ENCODE measurements at regions not wholly inside any gene's neighbourhood (a gene's known extent, or its start where the extent isn't known, plus 50 kb on each side); places are given as distances from the start of the nearest gene placed in this dataset.

GRCh38 chr5:166367391-166367790, 1924.1 kb upstream of the WWC1 start:
- DNase-seq = no peak

- no peak for DNase-seq
Measured at GRCh38 chr5:166369346-166369745, 1922.1 kb upstream of the WWC1 start.

GRCh38 chr5:166369807-166370206, 1921.6 kb upstream of the WWC1 start:
- DNase-seq = peak; percentile 30 to 78

GRCh38 chr5:166370928-166371690, 1920.3 kb upstream of the WWC1 start:
- DNase-seq = peak in 1 of 2 experiments; percentile 5

GRCh38 chr5:166373817-166374216, 1917.6 kb upstream of the WWC1 start:
- no peak for DNase-seq

GRCh38 chr5:166377756-166378155, 1913.7 kb upstream of the WWC1 start:
- DNase-seq = no peak

GRCh38 chr5:166379517-166379916, 1911.9 kb upstream of the WWC1 start:
- DNase-seq = no peak

- no peak for DNase-seq
Measured at GRCh38 chr5:166382031-166382430, 1909.4 kb upstream of the WWC1 start.

GRCh38 chr5:166398131-166398530, 1893.3 kb upstream of the WWC1 start:
- no peak for DNase-seq

- peak in 1 of 2 experiments; percentile 41 for DNase-seq
Measured at GRCh38 chr5:166399781-166400180, 1891.7 kb upstream of the WWC1 start.

GRCh38 chr5:166401391-166401790, 1890.1 kb upstream of the WWC1 start:
- no peak for DNase-seq

GRCh38 chr5:166412191-166412590, 1879.3 kb upstream of the WWC1 start:
- no peak for DNase-seq

- no peak for DNase-seq
Measured at GRCh38 chr5:166427211-166427610, 1864.2 kb upstream of the WWC1 start.

GRCh38 chr5:166428264-166428803, 1863.1 kb upstream of the WWC1 start:
- no peak for DNase-seq

GRCh38 chr5:166430491-166431319, 1860.7 kb upstream of the WWC1 start:
- no peak for DNase-seq

- no peak for DNase-seq
Measured at GRCh38 chr5:166431456-166431855, 1860.0 kb upstream of the WWC1 start.

GRCh38 chr5:166433679-166434078, 1857.8 kb upstream of the WWC1 start:
- no peak for DNase-seq

- no peak for DNase-seq
Measured at GRCh38 chr5:166436872-166437271, 1854.6 kb upstream of the WWC1 start.

- DNase-seq = no peak
Measured at GRCh38 chr5:166486348-166486747, 1805.1 kb upstream of the WWC1 start.

- DNase-seq = no peak
Measured at GRCh38 chr5:166488560-166488959, 1802.9 kb upstream of the WWC1 start.

- no peak for DNase-seq
Measured at GRCh38 chr5:166493040-166493439, 1798.4 kb upstream of the WWC1 start.

GRCh38 chr5:166493612-166494011, 1797.8 kb upstream of the WWC1 start:
- DNase-seq = no peak

- DNase-seq = no peak
Measured at GRCh38 chr5:166497496-166498104, 1793.8 kb upstream of the WWC1 start.

Measured in NCI-H2081 (cell line).